ENCODE measurements at regions not wholly inside any gene's neighbourhood (a gene's known extent, or its start where the extent isn't known, plus 50 kb on each side); places are given as distances from the start of the nearest gene placed in this dataset.

DNA sequence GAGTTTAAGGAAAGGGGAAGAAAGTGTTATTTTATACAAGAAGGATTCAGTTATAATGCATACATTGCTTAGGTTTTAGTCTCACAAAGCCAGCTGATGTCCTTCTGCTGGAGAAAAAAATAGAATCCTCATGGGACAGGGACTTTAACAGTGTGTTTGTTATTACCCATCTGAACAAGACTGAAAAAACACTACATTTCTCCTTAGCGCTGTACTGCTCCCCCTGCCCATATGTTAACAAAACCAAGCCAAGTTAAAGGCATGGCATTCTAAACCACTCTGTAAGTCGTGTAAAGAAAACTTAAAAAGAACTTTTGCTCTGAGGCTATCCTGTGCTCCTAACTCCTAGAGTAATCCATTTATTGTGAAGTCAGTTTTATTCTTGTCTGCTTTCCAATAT, 102.6 kb upstream of the NYAP2 start:
- Mint-ChIP-seq H3K27me3 (ENCODE audit: low read depth) (no peaks in the 10 kb centered on the region), H3K27ac (ENCODE audit: unreplicated experiment) (no peak overlapping the region), H3K4me3 (ENCODE audit: unreplicated experiment) (no peak overlapping the region), H3K9me3 (ENCODE audit: low read depth) (peaks cover 15% of the 10 kb centered on the region), H3K36me3 (ENCODE audit: low read depth) (no peaks in the 10 kb centered on the region), H3K4me1 (ENCODE audit: low read depth) (no peaks in the 10 kb centered on the region)
- DNase-seq (ENCODE audit: low spot score): no peak
- TF ChIP-seq, protein P1, sequence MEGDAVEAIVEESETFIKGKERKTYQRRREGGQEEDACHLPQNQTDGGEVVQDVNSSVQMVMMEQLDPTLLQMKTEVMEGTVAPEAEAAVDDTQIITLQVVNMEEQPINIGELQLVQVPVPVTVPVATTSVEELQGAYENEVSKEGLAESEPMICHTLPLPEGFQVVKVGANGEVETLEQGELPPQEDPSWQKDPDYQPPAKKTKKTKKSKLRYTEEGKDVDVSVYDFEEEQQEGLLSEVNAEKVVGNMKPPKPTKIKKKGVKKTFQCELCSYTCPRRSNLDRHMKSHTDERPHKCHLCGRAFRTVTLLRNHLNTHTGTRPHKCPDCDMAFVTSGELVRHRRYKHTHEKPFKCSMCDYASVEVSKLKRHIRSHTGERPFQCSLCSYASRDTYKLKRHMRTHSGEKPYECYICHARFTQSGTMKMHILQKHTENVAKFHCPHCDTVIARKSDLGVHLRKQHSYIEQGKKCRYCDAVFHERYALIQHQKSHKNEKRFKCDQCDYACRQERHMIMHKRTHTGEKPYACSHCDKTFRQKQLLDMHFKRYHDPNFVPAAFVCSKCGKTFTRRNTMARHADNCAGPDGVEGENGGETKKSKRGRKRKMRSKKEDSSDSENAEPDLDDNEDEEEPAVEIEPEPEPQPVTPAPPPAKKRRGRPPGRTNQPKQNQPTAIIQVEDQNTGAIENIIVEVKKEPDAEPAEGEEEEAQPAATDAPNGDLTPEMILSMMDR (IDR thresholded peaks at IDR 0.05): no peak

DNA sequence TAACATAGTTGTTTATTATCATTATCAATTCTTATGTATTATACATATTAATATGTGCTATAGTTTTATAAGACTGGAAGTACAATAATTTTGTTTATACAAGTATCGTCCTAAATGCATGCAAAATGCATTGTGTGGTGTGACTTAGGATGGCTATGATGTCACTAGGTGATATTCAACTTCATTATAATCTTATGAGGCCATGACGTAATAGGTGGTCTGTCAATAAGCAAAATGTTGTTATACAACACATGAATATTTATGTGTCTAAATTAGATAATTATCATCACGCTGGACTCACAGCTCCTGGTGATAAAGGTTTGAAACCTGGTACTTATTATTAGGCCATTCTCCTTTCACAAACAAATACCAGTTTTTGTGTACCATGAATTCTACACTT, 104.4 kb upstream of the NYAP2 start:
- H3K4me1 Mint-ChIP-seq (ENCODE audit: low read depth): no peaks in the 10 kb centered on the region

DNA sequence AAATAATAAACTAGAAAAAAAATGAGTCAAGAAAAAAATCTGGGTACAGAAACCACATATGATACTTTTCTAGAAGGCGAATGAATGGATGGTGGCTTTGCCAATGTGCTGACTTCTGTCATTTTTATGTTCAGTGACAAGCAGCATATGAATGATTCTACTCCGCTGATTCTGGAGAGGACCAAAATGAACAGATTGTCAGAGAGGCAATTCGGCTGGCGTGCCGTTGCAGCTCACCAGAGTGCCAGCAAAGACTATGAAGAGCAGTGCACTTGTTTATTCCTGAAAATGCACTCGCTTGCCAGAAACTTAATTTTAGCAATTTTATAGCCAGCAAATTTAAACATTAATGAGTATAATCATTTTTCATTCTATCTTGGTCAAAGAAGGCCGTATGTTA, 105.9 kb upstream of the NYAP2 start:
- no peak overlapping the region for H3K27ac Mint-ChIP-seq (ENCODE audit: unreplicated experiment)
- no peaks in the 10 kb centered on the region for H3K36me3 Mint-ChIP-seq (ENCODE audit: low read depth)
- no peaks in the 10 kb centered on the region for H3K27me3 Mint-ChIP-seq (ENCODE audit: low read depth)
- H3K4me3 Mint-ChIP-seq (ENCODE audit: unreplicated experiment): no peak overlapping the region
- TF ChIP-seq, protein P1 (IDR thresholded peaks at IDR 0.05): no peak
- no peaks in the 10 kb centered on the region for H3K4me1 Mint-ChIP-seq (ENCODE audit: low read depth)
- H3K9me3 Mint-ChIP-seq (ENCODE audit: low read depth): peaks cover 10% of the 10 kb centered on the region
- no peak for DNase-seq (ENCODE audit: low spot score)

More for the DNA sequence above, 104.4 kb upstream of the NYAP2 start:
- Mint-ChIP-seq H3K9me3 (ENCODE audit: low read depth) (peaks cover 6% of the 10 kb centered on the region), H3K27me3 (ENCODE audit: low read depth) (no peaks in the 10 kb centered on the region), H3K36me3 (ENCODE audit: low read depth) (no peaks in the 10 kb centered on the region), H3K4me3 (ENCODE audit: unreplicated experiment) (no peak overlapping the region), H3K27ac (ENCODE audit: unreplicated experiment) (no peak overlapping the region)
- no peak for DNase-seq (ENCODE audit: low spot score)
- TF ChIP-seq, protein P1 (IDR thresholded peaks at IDR 0.05): no peak

DNA sequence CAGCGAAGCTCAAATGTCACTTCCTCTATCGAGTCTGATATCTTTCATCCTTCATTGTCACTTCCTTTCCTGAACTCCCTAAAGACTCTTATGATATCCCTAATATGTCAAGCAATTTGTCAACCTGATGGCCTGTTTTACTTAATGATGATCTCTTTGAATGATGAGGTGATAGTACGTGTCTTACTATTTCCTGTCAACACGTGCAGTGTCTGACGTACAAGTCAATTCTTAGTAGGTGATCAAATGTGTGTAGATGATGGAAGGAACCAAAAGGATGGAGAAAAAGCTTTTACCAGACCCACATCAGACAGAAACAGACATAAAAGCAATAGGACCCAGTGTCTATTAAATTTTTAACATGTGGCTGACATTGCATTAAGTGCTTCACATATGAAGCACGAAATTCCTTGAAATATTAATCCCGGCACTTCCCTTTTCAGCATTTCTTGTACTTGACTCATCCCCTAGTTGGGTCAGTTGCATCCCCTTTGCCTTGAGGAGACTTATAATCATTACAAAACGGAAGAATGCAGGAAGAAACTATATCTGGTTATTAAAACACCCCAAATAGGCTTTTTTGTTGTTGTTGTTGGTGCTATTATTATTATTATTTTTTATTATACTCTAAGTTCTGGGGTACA, 108.6 kb upstream of the NYAP2 start:
- Mint-ChIP-seq H3K4me3 (ENCODE audit: unreplicated experiment) (no peak overlapping the region), H3K27ac (ENCODE audit: unreplicated experiment) (no peak overlapping the region), H3K36me3 (ENCODE audit: low read depth) (no peaks in the 10 kb centered on the region), H3K4me1 (ENCODE audit: low read depth) (no peaks in the 10 kb centered on the region), H3K9me3 (ENCODE audit: low read depth) (peaks cover 10% of the 10 kb centered on the region), H3K27me3 (ENCODE audit: low read depth) (no peaks in the 10 kb centered on the region)
- TF ChIP-seq, protein P1 (IDR thresholded peaks at IDR 0.05): no peak
- no peak for DNase-seq (ENCODE audit: low spot score)

DNA sequence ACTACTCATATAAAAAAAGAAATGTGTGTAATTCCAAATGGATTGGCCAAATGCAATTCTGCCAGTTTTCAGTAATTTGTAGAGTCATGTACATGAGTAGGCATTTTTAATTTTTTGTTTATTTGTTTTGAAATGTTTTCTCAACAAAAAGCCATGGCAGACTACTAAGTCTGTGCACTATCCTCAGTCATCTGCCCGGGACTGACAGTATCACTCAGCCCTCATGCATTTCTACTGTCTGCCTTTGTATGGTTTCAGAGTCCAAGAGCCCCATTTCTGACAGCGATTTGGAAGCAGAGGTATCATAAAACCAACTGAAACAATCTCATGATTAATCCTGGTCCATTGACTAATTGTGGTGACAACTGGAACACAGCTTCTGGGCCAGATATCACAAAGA, 109.9 kb upstream of the NYAP2 start:
- H3K4me3 Mint-ChIP-seq (ENCODE audit: unreplicated experiment): no peak overlapping the region
- H3K9me3 Mint-ChIP-seq (ENCODE audit: low read depth): peaks cover 10% of the 10 kb centered on the region
- H3K27me3 Mint-ChIP-seq (ENCODE audit: low read depth): no peaks in the 10 kb centered on the region
- TF ChIP-seq, protein P1 (IDR thresholded peaks at IDR 0.05): no peak
- no peak for DNase-seq (ENCODE audit: low spot score)
- H3K4me1 Mint-ChIP-seq (ENCODE audit: low read depth): no peaks in the 10 kb centered on the region
- H3K27ac Mint-ChIP-seq (ENCODE audit: unreplicated experiment): no peak overlapping the region
- no peaks in the 10 kb centered on the region for H3K36me3 Mint-ChIP-seq (ENCODE audit: low read depth)
